T47D (cell line): ENCODE measurements at regions not wholly inside any gene's neighbourhood (a gene's known extent, or its start where the extent isn't known, plus 50 kb on each side); places are given as distances from the start of the nearest gene placed in this dataset.

Source experiments
- DNase-seq, 2 experiments: peaks; one replicate each; pipeline versions ENCODE4 v3.0.0 to v3.0.0-alpha.2; 2011 to 2012; ENCODE audit warnings: low read depth in 1 of 2, low spot score in 1 of 2
- JUND ChIP-seq: IDR thresholded peaks from 2 replicates; pipeline ENCODE4 v1.6.1; 2012; ENCODE audit warnings: low read depth
- in situ Hi-C: cut with HindIII; loops from 2 replicates; pipeline ENCODE4 v1.10.0; 2016; ENCODE audit warnings: low sequenced_read_pairs, low pct_unique_long_range_greater_than_20kb

GRCh38 chr3:40845447-40845846 is 320.7 kb downstream of the ZNF621 start:
- DNase-seq: no peak
- TF ChIP-seq JUND: no peak
- in situ Hi-C loops: no loop called here

- in situ Hi-C loops: no loop called here
- no peak for DNase-seq
- TF ChIP-seq JUND: no peak
These were observed 321.2 kb downstream of the ZNF621 start for GRCh38 chr3:40845916-40846315.

DNA sequence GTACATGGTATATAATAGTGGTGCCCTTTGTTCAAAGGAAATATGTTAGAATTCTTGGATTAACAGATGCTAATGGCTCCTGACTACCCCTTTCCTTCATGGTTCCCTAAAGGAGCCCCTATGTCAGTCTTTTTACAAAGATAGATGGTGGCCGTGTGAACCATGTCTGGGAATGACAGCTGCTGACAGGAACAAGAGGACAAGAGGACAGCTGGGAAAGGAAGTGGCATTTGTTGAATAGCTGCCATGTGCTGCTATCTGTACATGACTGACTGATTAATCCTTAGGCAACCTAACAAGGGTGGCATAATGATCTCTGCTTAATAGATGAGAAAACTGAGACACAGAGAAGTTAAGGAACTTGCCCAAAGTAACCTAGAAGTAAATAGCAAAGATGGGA is 321.7 kb downstream of the ZNF621 start:
- no peak for TF ChIP-seq JUND
- DNase-seq: no peak
- in situ Hi-C loops: no loop called here

- in situ Hi-C loops: no loop called here
- TF ChIP-seq JUND: no peak
- DNase-seq: peak in 1 of 2 experiments; percentile 36
These were observed 322.8 kb downstream of the ZNF621 start for GRCh38 chr3:40847551-40847992.

DNA sequence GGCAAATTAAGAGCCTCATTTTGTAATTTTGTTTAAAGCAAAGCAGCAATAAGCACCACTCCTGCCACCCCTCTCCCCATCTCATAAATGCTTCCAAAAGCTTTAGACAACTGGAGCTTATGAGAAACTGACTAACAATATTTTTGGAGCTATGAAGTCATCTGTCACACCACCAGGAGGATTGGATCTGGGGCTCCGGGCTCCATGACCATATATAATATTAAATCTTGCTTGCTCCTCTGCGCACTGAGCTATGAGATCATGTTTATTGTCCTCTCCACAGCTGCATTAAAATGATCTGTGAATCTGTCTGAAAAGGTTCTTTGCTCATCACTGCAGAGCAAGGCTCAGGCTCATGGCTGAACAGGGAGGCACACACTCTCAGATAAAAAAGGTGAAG is 323.7 kb downstream of the ZNF621 start:
- in situ Hi-C loops: no loop called here
- TF ChIP-seq JUND: no peak

GRCh38 chr3:40850861-40851260 is 326.1 kb downstream of the ZNF621 start:
- no peak for TF ChIP-seq JUND
- DNase-seq: no peak
- in situ Hi-C loops: no loop called here

More for the DNA sequence above, 323.7 kb downstream of the ZNF621 start:
- DNase-seq: no peak

DNA sequence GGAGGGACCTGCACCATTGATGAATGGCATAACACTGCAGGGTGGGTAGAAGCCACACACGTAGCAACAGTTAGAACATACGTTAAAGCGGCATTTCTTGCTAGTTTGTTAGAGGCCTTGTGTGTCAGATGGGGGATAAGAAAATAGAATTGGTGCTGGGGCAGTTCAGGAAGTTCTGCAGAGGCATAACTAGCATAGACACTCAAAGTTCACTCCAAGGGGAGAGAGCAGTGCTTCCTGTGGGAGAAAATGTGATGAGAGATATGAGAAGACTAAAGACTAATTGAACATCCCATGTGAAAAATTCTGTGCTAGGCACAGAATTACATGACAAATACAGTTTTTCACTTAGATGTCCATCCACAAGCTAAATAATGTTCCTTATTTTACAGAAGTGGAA is 327.1 kb downstream of the ZNF621 start:
- DNase-seq: no peak
- in situ Hi-C loops: no loop called here
- no peak for TF ChIP-seq JUND

GRCh38 chr3:40852712-40853111 is 328.0 kb downstream of the ZNF621 start:
- in situ Hi-C loops: no loop called here
- no peak for TF ChIP-seq JUND
- DNase-seq: no peak

- DNase-seq: no peak
- in situ Hi-C loops: no loop called here
- TF ChIP-seq JUND: no peak
These were observed 328.7 kb downstream of the ZNF621 start for GRCh38 chr3:40853474-40853873.

- TF ChIP-seq JUND: no peak
- in situ Hi-C loops: no loop called here
- no peak for DNase-seq
These were observed 331.1 kb downstream of the ZNF621 start for GRCh38 chr3:40855871-40856270.

DNA sequence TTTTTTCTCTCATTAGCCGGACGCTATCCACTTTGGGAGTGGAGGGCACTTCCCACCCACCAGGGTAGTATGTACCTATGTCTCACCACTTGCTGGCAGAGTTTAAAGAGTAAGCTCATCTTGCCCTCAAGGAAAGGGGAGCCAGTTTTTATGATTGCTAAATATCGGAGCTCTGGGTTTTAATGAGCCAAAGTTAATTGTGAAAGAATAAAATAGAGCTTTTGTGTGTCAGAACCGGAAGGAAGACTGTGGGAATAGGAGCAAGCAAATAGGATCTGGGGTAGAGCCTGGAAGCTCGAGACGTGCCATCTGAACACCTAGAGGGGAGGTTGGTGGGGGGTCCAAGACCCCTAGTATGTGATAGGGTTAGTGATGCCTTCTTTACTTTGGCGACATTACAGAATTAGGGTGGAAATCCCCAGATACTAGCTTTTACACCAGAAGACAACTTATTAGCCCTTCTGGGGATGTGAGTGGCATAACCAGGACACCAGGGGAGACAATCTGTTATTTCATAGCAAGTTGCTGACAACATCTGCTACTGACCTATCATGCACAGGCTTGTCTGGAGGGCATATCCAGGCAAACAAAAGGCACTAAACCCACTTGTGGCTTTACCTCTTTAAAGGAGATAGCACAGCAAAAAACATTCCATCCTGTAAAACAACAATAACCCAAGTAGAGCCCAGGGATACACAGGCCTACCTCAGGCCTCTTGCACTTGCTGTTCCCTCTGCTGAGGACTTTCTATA is 333.8 kb downstream of the ZNF621 start:
- no peak for TF ChIP-seq JUND
- in situ Hi-C loops: no loop called here
- no peak for DNase-seq

GRCh38 chr3:40862946-40863345 is 336.4 kb upstream of the CTNNB1 start:
- in situ Hi-C loops: no loop called here
- no peak for TF ChIP-seq JUND

DNA sequence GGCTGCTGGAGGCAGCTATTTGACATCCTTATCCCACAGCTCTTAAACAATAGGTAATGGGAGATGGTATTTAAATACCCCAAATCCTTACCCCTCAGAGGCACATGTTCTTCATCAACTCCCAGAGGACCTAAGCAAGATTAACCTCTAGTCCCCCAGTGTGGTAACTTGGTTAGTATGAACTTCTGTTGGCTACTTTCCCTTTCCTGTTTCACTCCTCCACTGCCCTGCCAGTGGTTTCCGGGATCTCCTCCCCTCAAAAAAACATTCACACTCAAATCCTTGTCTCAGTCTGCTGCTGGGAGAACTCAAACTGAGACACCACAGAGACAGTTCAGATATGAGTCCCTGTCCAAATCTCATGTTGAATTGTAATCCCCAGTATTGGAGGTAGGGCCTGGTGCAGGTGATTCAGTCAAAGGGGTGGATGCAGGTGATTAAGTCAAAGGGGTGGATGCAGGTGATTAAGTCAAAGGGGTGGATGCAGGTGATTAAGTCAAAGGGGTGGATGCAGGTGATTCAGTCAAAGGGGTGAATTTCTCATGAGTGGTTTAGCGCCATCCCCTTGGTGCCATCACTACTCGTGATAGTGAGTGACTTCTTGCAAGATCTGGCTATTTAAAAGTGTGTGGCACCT is 335.0 kb upstream of the CTNNB1 start:
- no peak for TF ChIP-seq JUND
- in situ Hi-C loops: no loop called here
- DNase-seq: no peak

More at GRCh38 chr3:40862946-40863345, 336.4 kb upstream of the CTNNB1 start:
- no peak for DNase-seq

GRCh38 chr3:40864915-40865314 is 334.4 kb upstream of the CTNNB1 start:
- no peak for DNase-seq
- no peak for TF ChIP-seq JUND
- in situ Hi-C loops: no loop called here
